Sigmoid colon (tissue), 4 donors: ENCODE measurements at regions not wholly inside any gene's neighbourhood (a gene's known extent, or its start where the extent isn't known, plus 50 kb on each side); places are given as distances from the start of the nearest gene placed in this dataset.

Experiments used
- EP300 ChIP-seq, 4 donors: sonication (generic); formaldehyde crosslinking; IDR thresholded peaks; one replicate each; pipeline ENCODE4 v1.6.1; 2017; ENCODE audit warnings: antibody characterized with exemption in 4 of 4
- POLR2A ChIP-seq, 2 donors: fragments of 450-650 bp; IDR thresholded peaks; one replicate each; pipeline ENCODE4 v1.6.1; 2016; ENCODE audit warnings: antibody characterized with exemption in 2 of 2, mild to moderate bottlenecking in 2 of 2, moderate library complexity in 2 of 2
- POLR2AphosphoS5 ChIP-seq, 4 donors: sonication (generic); formaldehyde crosslinking; IDR thresholded peaks; one replicate each; pipeline ENCODE4 v1.6.1; 2017; ENCODE audit warnings: antibody characterized with exemption in 4 of 4
- TF ChIP-seq, protein P1 (sequence below), 4 experiments: fragments of 450-650 bp in 3 of 4; fragments of 200-600 bp in 1 of 4; IDR thresholded peaks; one replicate each; pipeline ENCODE4 v1.5.1; 2016 to 2019; ENCODE audit warnings: antibody characterized with exemption in 4 of 4, mild to moderate bottlenecking in 3 of 4, moderate library complexity in 2 of 4

DNA sequence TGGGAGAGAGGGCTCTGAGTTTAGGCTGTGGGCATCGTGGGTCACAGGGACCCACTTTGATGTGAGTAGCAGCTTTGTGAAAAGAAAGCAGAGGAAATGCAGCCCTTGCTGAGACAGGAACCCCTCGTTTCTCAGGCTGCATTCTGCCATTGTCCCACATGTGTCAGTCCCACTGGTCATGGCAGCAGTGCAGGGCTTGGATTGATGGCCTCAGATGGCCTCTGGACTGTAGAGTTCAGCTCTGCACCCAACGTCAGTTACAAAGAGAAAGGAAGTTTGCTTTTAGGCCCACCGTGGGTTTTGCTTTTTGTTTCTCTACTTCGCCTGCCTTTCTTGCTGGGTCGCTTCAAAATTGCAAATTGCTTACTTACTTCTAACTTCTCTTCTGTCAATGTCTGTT lies 248.3 kb upstream of the KLF3 start:
- TF ChIP-seq POLR2A (IDR thresholded peaks at IDR 0.05) = no peak
- TF ChIP-seq, protein P1, sequence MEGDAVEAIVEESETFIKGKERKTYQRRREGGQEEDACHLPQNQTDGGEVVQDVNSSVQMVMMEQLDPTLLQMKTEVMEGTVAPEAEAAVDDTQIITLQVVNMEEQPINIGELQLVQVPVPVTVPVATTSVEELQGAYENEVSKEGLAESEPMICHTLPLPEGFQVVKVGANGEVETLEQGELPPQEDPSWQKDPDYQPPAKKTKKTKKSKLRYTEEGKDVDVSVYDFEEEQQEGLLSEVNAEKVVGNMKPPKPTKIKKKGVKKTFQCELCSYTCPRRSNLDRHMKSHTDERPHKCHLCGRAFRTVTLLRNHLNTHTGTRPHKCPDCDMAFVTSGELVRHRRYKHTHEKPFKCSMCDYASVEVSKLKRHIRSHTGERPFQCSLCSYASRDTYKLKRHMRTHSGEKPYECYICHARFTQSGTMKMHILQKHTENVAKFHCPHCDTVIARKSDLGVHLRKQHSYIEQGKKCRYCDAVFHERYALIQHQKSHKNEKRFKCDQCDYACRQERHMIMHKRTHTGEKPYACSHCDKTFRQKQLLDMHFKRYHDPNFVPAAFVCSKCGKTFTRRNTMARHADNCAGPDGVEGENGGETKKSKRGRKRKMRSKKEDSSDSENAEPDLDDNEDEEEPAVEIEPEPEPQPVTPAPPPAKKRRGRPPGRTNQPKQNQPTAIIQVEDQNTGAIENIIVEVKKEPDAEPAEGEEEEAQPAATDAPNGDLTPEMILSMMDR (IDR thresholded peaks at IDR 0.05) = no peak
- TF ChIP-seq EP300 (IDR thresholded peaks at IDR 0.05) = no peak
- TF ChIP-seq POLR2AphosphoS5 (IDR thresholded peaks at IDR 0.05) = no peak
